IMR-90 (cell line): ENCODE measurements at regions not wholly inside any gene's neighbourhood (a gene's known extent, or its start where the extent isn't known, plus 50 kb on each side); places are given as distances from the start of the nearest gene placed in this dataset.

Source experiments
- ATAC-seq: fragments of 200-7000 bp; cut with Tn5 transposase; 2 replicates; pipeline ENCODE4 v1.9.1; 2020; ENCODE audit warnings: low read depth, mild to moderate bottlenecking, moderate library complexity
- BruUV-seq: library from RNA; stranded (reverse); fragments of 400-500 nt; replicated peaks from 2 replicates; lab custom pipeline; 2021; lab: Mats Ljungman, UMichigan
- CTCF ChIA-PET: fragments of 300-600 bp; formaldehyde crosslinking; extraction: SDS; loops from one replicate; lab custom pipeline; 2021; ENCODE audit warnings: antibody characterized with exemption; lab: Yijun Ruan, JAX
- POLR2A ChIA-PET: fragments of 300-600 bp; sonication (Branson Sonifier 250); formaldehyde crosslinking; loops from one replicate; lab custom pipeline; 2022; ENCODE audit warnings: antibody characterized with exemption; ENCODE audit not compliant: unreplicated experiment; lab: Charles Lee
- DNase-seq: peaks from one replicate; pipeline ENCODE4 v3.0.0; 2013
- H2AFZ ChIP-seq: replicated peaks from 2 replicates; pipeline ENCODE3; 2013; ENCODE audit warnings: low read length, mild to moderate bottlenecking; ENCODE audit not compliant: poor library complexity
- H2AK5ac ChIP-seq: 2 replicates; pipeline ENCODE4 v1.6.1; 2013; ENCODE audit warnings: low read depth, low read length, inconsistent platforms
- H2AK9ac ChIP-seq: replicated peaks from 2 replicates; pipeline ENCODE3; 2013; ENCODE audit warnings: mild to moderate bottlenecking, low read depth, low read length, moderate library complexity; ENCODE audit not compliant: poor library complexity
- H2BK120ac ChIP-seq: 2 replicates; pipeline ENCODE4 v1.6.1; 2013; ENCODE audit warnings: low read depth, low read length, inconsistent platforms
- H2BK15ac ChIP-seq: 3 replicates; pipeline ENCODE4 v1.6.1; 2013; ENCODE audit warnings: low read depth, low read length, inconsistent platforms
- H2BK20ac ChIP-seq: 2 replicates; pipeline ENCODE4 v1.6.1; 2013; ENCODE audit warnings: low read depth, mild to moderate bottlenecking, inconsistent platforms, low read length, moderate library complexity
- H2BK5ac ChIP-seq: 2 replicates; pipeline ENCODE4 v1.6.1; 2013; ENCODE audit warnings: mild to moderate bottlenecking, low read depth, low read length, inconsistent platforms; ENCODE audit not compliant: poor library complexity, severe bottlenecking
- H3K14ac ChIP-seq: replicated peaks from 2 replicates; pipeline ENCODE4 v1.6.1; 2013; ENCODE audit warnings: low read depth, low read length, inconsistent platforms
- H3K18ac ChIP-seq: 2 replicates; pipeline ENCODE4 v1.6.1; 2013; ENCODE audit warnings: low read depth, low read length, control low read depth
- H3K23ac ChIP-seq: 2 replicates; pipeline ENCODE4 v1.6.1; 2013; ENCODE audit warnings: low read depth, low read length, inconsistent platforms
- H3K27ac ChIP-seq: 2 replicates; pipeline ENCODE4 v1.5.1; 2013; ENCODE audit warnings: mild to moderate bottlenecking, control low read depth, low read length; ENCODE audit not compliant: insufficient read depth
- H3K27me3 ChIP-seq: 2 replicates; pipeline ENCODE4 v1.6.1; 2013; ENCODE audit warnings: low read length; ENCODE audit not compliant: control insufficient read depth, insufficient read depth
- H3K36me3 ChIP-seq: 2 replicates; pipeline ENCODE4 v1.6.1; 2013; ENCODE audit warnings: low read length, mixed read lengths; ENCODE audit not compliant: control insufficient read depth, insufficient read depth
- H3K4ac ChIP-seq: 2 replicates; pipeline ENCODE4 v1.6.1; 2013; ENCODE audit warnings: low read depth, low read length, inconsistent platforms
- H3K4me1 ChIP-seq: 2 replicates; pipeline ENCODE4 v1.6.1; 2013; ENCODE audit warnings: low read length, mixed read lengths; ENCODE audit not compliant: control insufficient read depth, insufficient read depth
- H3K4me2 ChIP-seq: 2 replicates; pipeline ENCODE4 v1.6.1; 2013; ENCODE audit warnings: low read depth, mild to moderate bottlenecking, control low read depth, low read length, moderate library complexity
- H3K4me3 ChIP-seq: 2 replicates; pipeline ENCODE4 v1.5.1; 2013; ENCODE audit warnings: low read depth, mild to moderate bottlenecking, control low read depth, low read length, moderate library complexity; ENCODE audit not compliant: insufficient read depth
- H3K56ac ChIP-seq: 2 replicates; pipeline ENCODE4 v1.6.1; 2013; ENCODE audit warnings: low read length, inconsistent platforms; ENCODE audit not compliant: insufficient read depth; ENCODE audit errors: extremely low read depth
- H3K79me1 ChIP-seq, 2 experiments: 2 replicates each; pipeline ENCODE4 v1.6.1; 2013; ENCODE audit warnings: low read length in 2 of 2, inconsistent platforms in 1 of 2, low read depth in 1 of 2
- H3K9ac ChIP-seq: 2 replicates; pipeline ENCODE4 v1.6.1; 2013; ENCODE audit warnings: low read depth, low read length, control low read depth
- H3K9me1 ChIP-seq: 2 replicates; pipeline ENCODE4 v1.6.1; 2013; ENCODE audit warnings: low read length, inconsistent platforms; ENCODE audit not compliant: insufficient read depth
- H3K9me3 ChIP-seq: 2 replicates; pipeline ENCODE4 v1.6.1; 2013; ENCODE audit warnings: low read length; ENCODE audit not compliant: control insufficient read depth, insufficient read depth
- H4K20me1 ChIP-seq: 2 replicates; pipeline ENCODE4 v1.6.1; 2013; ENCODE audit warnings: low read length, inconsistent platforms; ENCODE audit not compliant: insufficient read depth
- H4K5ac ChIP-seq: 2 replicates; pipeline ENCODE4 v1.6.1; 2013; ENCODE audit warnings: mild to moderate bottlenecking, low read depth, low read length, control low read depth
- H4K8ac ChIP-seq, 2 experiments: 2 replicates each; pipeline ENCODE4 v1.6.1; 2013; ENCODE audit warnings: low read depth in 2 of 2, low read length in 2 of 2, control low read depth in 1 of 2, inconsistent platforms in 1 of 2
- H4K91ac ChIP-seq: 2 replicates; pipeline ENCODE4 v1.6.1; 2013; ENCODE audit warnings: low read depth, low read length, inconsistent platforms; ENCODE audit not compliant: insufficient read depth
- BHLHE40 ChIP-seq: fragments of 150-350 bp; IDR thresholded peaks from 2 replicates; pipeline ENCODE4 v1.6.1; 2016; ENCODE audit warnings: mild to moderate bottlenecking, low read depth, low read length
- CEBPB ChIP-seq: IDR thresholded peaks from 2 replicates; pipeline ENCODE4 v1.6.1; 2012; ENCODE audit warnings: low read depth, low read length, improper control_type of control experiment
- CHD1 ChIP-seq: IDR thresholded peaks from 2 replicates; pipeline ENCODE4 v1.6.1; 2012; ENCODE audit warnings: low read depth, low read length, improper control_type of control experiment
- CTCF ChIP-seq: conservative IDR thresholded peaks from 2 replicates; pipeline ENCODE4 v1.5.1; 2012; ENCODE audit warnings: mild to moderate bottlenecking, low read depth, low read length, improper control_type of control experiment
- ELK1 ChIP-seq: fragments of 150-350 bp; IDR thresholded peaks from 2 replicates; pipeline ENCODE4 v1.6.1; 2016; ENCODE audit warnings: low read depth, mild to moderate bottlenecking, low read length, moderate library complexity, borderline replicate concordance
- FOS ChIP-seq: fragments of 150-350 bp; IDR thresholded peaks from 2 replicates; pipeline ENCODE4 v1.6.1; 2016; ENCODE audit warnings: low read depth, low read length
- MAFK ChIP-seq: IDR thresholded peaks from 2 replicates; pipeline ENCODE4 v1.6.1; 2012; ENCODE audit warnings: low read depth, low read length, improper control_type of control experiment
- MAZ ChIP-seq: IDR thresholded peaks from 2 replicates; pipeline ENCODE4 v1.6.1; 2012; ENCODE audit warnings: low read depth, mild to moderate bottlenecking, low read length, improper control_type of control experiment, moderate library complexity, borderline replicate concordance
- MXI1 ChIP-seq: IDR thresholded peaks from 2 replicates; pipeline ENCODE4 v1.6.1; 2012; ENCODE audit warnings: low read depth, mild to moderate bottlenecking, low read length, moderate library complexity, borderline replicate concordance
- NFE2L2 ChIP-seq: fragments of 150-350 bp; IDR thresholded peaks from 2 replicates; pipeline ENCODE4 v1.6.1; 2016; ENCODE audit warnings: low read depth, mild to moderate bottlenecking, low read length
- POLR2A ChIP-seq: IDR thresholded peaks from 2 replicates; pipeline ENCODE4 v1.6.1; 2012; ENCODE audit warnings: mild to moderate bottlenecking, low read depth, low read length
- RAD21 ChIP-seq: IDR thresholded peaks from 2 replicates; pipeline ENCODE4 v1.6.1; 2012; ENCODE audit warnings: low read length, improper control_type of control experiment
- RCOR1 ChIP-seq: IDR thresholded peaks from 2 replicates; pipeline ENCODE4 v1.6.1; 2012; ENCODE audit warnings: mild to moderate bottlenecking, low read length, improper control_type of control experiment; ENCODE audit not compliant: insufficient replicate concordance
- RFX5 ChIP-seq: IDR thresholded peaks from 2 replicates; pipeline ENCODE4 v1.8.0; 2012; ENCODE audit warnings: low read depth, mild to moderate bottlenecking, low read length, moderate library complexity
- SMC3 ChIP-seq: fragments of 150-350 bp; IDR thresholded peaks from 2 replicates; pipeline ENCODE4 v1.6.1; 2016; ENCODE audit warnings: low read depth, mild to moderate bottlenecking, antibody characterized with exemption, low read length, moderate library complexity
- USF2 ChIP-seq: fragments of 150-350 bp; IDR thresholded peaks from 2 replicates; pipeline ENCODE4 v1.6.1; 2017; ENCODE audit warnings: mild to moderate bottlenecking, antibody characterized with exemption, low read length, low read depth
- WGBS, 2 experiments: methylation state at CpG; one replicate each; pipeline versions ENCODE4 v1.1.5 to v1.1.7; 2013; ENCODE audit warnings: missing lambda C conversion rate in 2 of 2; ENCODE audit not compliant: insufficient read length in 1 of 2; ENCODE audit errors: extremely low coverage in 2 of 2; 5-methylcytosine and 5-hydroxymethylcytosine counted together
- dilution Hi-C: fragments of 300-500 bp; cut with HindIII; formaldehyde crosslinking; loops from one replicate; pipeline ENCODE4 v1.14.3; 2018; ENCODE audit warnings: low sequenced_read_pairs; ENCODE audit not compliant: unreplicated experiment
- in situ Hi-C: fragments of 300-500 bp; cut with MboI; formaldehyde crosslinking; loops from 3 replicates; pipeline ENCODE4 v1.14.3; 2019; ENCODE audit warnings: low sequenced_read_pairs, inconsistent platforms, mixed read lengths
- intact Hi-C: fragments of 100-400 bp; cut with micrococcal nuclease; formaldehyde crosslinking; loops from 2 replicates; pipeline ENCODE4 v1.10.0; 2022

GRCh38 chr16:26733710-26734109, 333.0 kb upstream of the C16orf82 start:
- TF ChIP-seq NFE2L2 = no peak
- no peak for TF ChIP-seq MAZ
- TF ChIP-seq POLR2A = no peak
- no peak for TF ChIP-seq RFX5
- no peak for TF ChIP-seq RCOR1
- TF ChIP-seq CTCF = no peak
- no peak for TF ChIP-seq USF2
- no peak for TF ChIP-seq CHD1
- no peak for TF ChIP-seq MXI1
- TF ChIP-seq BHLHE40 = no peak
- TF ChIP-seq MAFK = no peak
- TF ChIP-seq ELK1 = no peak
- TF ChIP-seq FOS = no peak
- TF ChIP-seq RAD21 = no peak
- no peak for TF ChIP-seq SMC3
- no peak for TF ChIP-seq CEBPB
- ATAC-seq (no peak), DNase-seq (no peak)
- no peak overlapping the region for H2BK15ac ChIP-seq
- no peak overlapping the region for H2BK120ac ChIP-seq
- no peak overlapping the region for H2AK9ac ChIP-seq
- H4K8ac ChIP-seq = no peak overlapping the region
- H3K23ac ChIP-seq = no peak overlapping the region
- H3K27ac ChIP-seq = no peak overlapping the region
- H3K4me1 ChIP-seq = no peaks in the 10 kb centered on the region
- H3K79me1 ChIP-seq = no peaks in the 10 kb centered on the region
- no peak overlapping the region for H2AK5ac ChIP-seq
- H3K18ac ChIP-seq = no peak overlapping the region
- no peaks in the 10 kb centered on the region for H3K27me3 ChIP-seq
- no TSS peak for BruUV-seq
- H4K20me1 ChIP-seq = no peaks in the 10 kb centered on the region
- ChIA-PET POLR2A (no interaction called here), CTCF (interaction anchor here (0.6 kb wide), 1 partner anchor 328 kb away, joined by 3 read pairs; no protein-coding TSS in a partner anchor)
- no peak overlapping the region for H3K56ac ChIP-seq
- H3K4me2 ChIP-seq = no peak overlapping the region
- 20% methylated on average over 1 of the region's 1 CpG; no CpG with 5 or more reads in 1 of the 2 experiments for WGBS, 2 experiments
- no peak overlapping the region for H3K14ac ChIP-seq
- no peak overlapping the region for H3K4me3 ChIP-seq
- intact Hi-C loops = no loop called here
- dilution Hi-C loops = no loop called here
- no peak overlapping the region for H3K4ac ChIP-seq
- H2AFZ ChIP-seq = no peak overlapping the region
- no peak overlapping the region for H2BK5ac ChIP-seq
- H4K91ac ChIP-seq = no peak overlapping the region
- H3K9me3 ChIP-seq = no peaks in the 10 kb centered on the region; the same call in 1 of the 2 replicates
- H3K9me1 ChIP-seq = no peaks in the 10 kb centered on the region
- no peak overlapping the region for H4K5ac ChIP-seq
- no peak overlapping the region for H2BK20ac ChIP-seq
- in situ Hi-C loops = no loop called here
- no peaks in the 10 kb centered on the region for H3K36me3 ChIP-seq
- H3K9ac ChIP-seq = no peak overlapping the region
